ENCODE measurements at regions not wholly inside any gene's neighbourhood (a gene's known extent, or its start where the extent isn't known, plus 50 kb on each side); places are given as distances from the start of the nearest gene placed in this dataset.

- no peaks in the 10 kb centered on the region for H4K20me1 ChIP-seq (ENCODE audit: insufficient read depth)
- BruUV-seq (replicated peaks): no TSS peak
- no peaks in the 10 kb centered on the region for H3K9me2 ChIP-seq (ENCODE audit: insufficient read depth)
- no peak overlapping the region for H3K27ac ChIP-seq (ENCODE audit: low read depth, low read length)
- H3K27me3 ChIP-seq (ENCODE audit: insufficient read depth, low read length): no peaks in the 10 kb centered on the region
- no peaks in the 10 kb centered on the region for H3K79me2 ChIP-seq (ENCODE audit: insufficient read depth, low read length)
- ChIA-PET POLR2A (no interaction called here), RAD21 (ENCODE audit: low non-redundant PET in 1 of 2, low total read pairs in 2 of 2, uncharacterized antibody in 2 of 2, unreplicated experiment in 2 of 2) (no interaction called here), CTCF (no interaction called here)
- no peak overlapping the region for H3K4me2 ChIP-seq (ENCODE audit: low read length)
- H3K36me3 ChIP-seq (ENCODE audit: control insufficient read depth in 1 of 2, insufficient read depth in 2 of 2, low read length in 2 of 2): no peaks in the 10 kb centered on the region
- TF ChIP-seq RAD21 (IDR thresholded peaks at IDR 0.05; ENCODE audit: low read depth) (no peak), POLR2A (IDR thresholded peaks at IDR 0.05; ENCODE audit: borderline replicate concordance, extremely low read depth, insufficient read depth, insufficient read length) (no peak), SRF (IDR thresholded peaks at IDR 0.05; ENCODE audit: low read depth) (no peak), CBX3 (IDR thresholded peaks at IDR 0.05; ENCODE audit: low read depth) (no peak), EZH2phosphoT487 (IDR thresholded peaks at IDR 0.05; ENCODE audit: borderline replicate concordance) (no peak), EZH2 (IDR thresholded peaks at IDR 0.05) (no peak), REST (IDR thresholded peaks at IDR 0.05; ENCODE audit: low read depth) (no peak), POLR2AphosphoS5 (IDR thresholded peaks at IDR 0.05; ENCODE audit: low read depth, low read length) (no peak), YY1 (IDR thresholded peaks at IDR 0.05; ENCODE audit: extremely low read depth, insufficient replicate concordance, low read depth, low read length) (no peak), FOSL1 (IDR thresholded peaks at IDR 0.05; ENCODE audit: low read depth) (no peak), SP1 (IDR thresholded peaks at IDR 0.05; ENCODE audit: low read depth) (no peak), SIN3A (IDR thresholded peaks at IDR 0.05; ENCODE audit: low read depth) (no peak), ELF1 (IDR thresholded peaks at IDR 0.05; ENCODE audit: borderline replicate concordance, low read depth) (no peak), ZNF274 (IDR thresholded peaks at IDR 0.05; ENCODE audit: low read depth, low read length) (no peak)
- H3K4me1 ChIP-seq (ENCODE audit: control insufficient read depth in 1 of 2, insufficient read depth in 2 of 2, low read length in 2 of 2): no peaks in the 10 kb centered on the region
- peaks cover 3 to 4% of the 10 kb centered on the region in 2 experiments; a peak in 2 of 4 replicates for H3K9me3 ChIP-seq (ENCODE audit: control insufficient read depth in 1 of 2, insufficient read depth in 1 of 2, low read depth in 1 of 2, low read length in 2 of 2)
- no peak overlapping the region for H3K9ac ChIP-seq (ENCODE audit: low read length)
- intact Hi-C loops (cut with micrococcal nuclease): no loop called here
- no peak overlapping the region for H3K4me3 ChIP-seq (replicated peaks in 1 of 2; ENCODE audit: low read depth in 1 of 2, low read length in 2 of 2)
- H2AFZ ChIP-seq (ENCODE audit: low read depth, low read length, poor library complexity, severe bottlenecking): no peak overlapping the region
- no peak for ATAC-seq
- DNase-seq (ENCODE audit: low read depth, low spot score): no peak
Measured at GRCh38 chr2:111221701-111222100, 101.0 kb downstream of the BCL2L11 start.

Measured in HCT116 (cell line).